ENCODE measurements at regions not wholly inside any gene's neighbourhood (a gene's known extent, or its start where the extent isn't known, plus 50 kb on each side); places are given as distances from the start of the nearest gene placed in this dataset.
A peak's percentile ranks its signal among the peaks of the same experiment; 100 is the strongest.

DNA sequence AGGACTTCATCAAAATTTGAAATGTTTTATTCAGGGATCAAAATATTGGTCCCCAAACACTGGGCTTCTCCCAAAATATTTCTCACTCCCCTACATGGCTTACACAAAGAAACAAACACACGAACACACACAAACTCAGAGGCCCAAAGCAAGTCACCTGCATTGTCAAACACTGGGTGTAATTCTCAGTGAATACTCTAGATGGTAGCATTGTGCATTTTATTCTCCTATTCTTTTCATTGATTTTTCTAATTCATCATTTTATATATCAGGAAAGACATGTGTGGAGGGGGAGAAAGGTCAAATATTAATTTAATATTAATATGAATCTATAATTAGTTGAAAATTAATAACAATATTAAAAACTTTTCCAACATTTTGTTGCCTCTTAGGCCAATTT, 72.3 kb upstream of the TNMD start:
- no peaks in the 10 kb centered on the region for H3K36me3 Mint-ChIP-seq (ENCODE audit: low read depth)
- TF ChIP-seq, protein P1, sequence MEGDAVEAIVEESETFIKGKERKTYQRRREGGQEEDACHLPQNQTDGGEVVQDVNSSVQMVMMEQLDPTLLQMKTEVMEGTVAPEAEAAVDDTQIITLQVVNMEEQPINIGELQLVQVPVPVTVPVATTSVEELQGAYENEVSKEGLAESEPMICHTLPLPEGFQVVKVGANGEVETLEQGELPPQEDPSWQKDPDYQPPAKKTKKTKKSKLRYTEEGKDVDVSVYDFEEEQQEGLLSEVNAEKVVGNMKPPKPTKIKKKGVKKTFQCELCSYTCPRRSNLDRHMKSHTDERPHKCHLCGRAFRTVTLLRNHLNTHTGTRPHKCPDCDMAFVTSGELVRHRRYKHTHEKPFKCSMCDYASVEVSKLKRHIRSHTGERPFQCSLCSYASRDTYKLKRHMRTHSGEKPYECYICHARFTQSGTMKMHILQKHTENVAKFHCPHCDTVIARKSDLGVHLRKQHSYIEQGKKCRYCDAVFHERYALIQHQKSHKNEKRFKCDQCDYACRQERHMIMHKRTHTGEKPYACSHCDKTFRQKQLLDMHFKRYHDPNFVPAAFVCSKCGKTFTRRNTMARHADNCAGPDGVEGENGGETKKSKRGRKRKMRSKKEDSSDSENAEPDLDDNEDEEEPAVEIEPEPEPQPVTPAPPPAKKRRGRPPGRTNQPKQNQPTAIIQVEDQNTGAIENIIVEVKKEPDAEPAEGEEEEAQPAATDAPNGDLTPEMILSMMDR (conservative IDR thresholded peaks at IDR 0.05), result peak; percentile 81
- no peak overlapping the region for H3K27ac Mint-ChIP-seq (ENCODE audit: unreplicated experiment)
- no peaks in the 10 kb centered on the region for H3K4me1 Mint-ChIP-seq
- no peaks in the 10 kb centered on the region for H3K9me3 Mint-ChIP-seq
- DNase-seq (ENCODE audit: low read depth, low spot score), result no peak
- H3K4me3 Mint-ChIP-seq, result no peak overlapping the region
- no peaks in the 10 kb centered on the region for H3K27me3 Mint-ChIP-seq (ENCODE audit: low read depth)

DNA sequence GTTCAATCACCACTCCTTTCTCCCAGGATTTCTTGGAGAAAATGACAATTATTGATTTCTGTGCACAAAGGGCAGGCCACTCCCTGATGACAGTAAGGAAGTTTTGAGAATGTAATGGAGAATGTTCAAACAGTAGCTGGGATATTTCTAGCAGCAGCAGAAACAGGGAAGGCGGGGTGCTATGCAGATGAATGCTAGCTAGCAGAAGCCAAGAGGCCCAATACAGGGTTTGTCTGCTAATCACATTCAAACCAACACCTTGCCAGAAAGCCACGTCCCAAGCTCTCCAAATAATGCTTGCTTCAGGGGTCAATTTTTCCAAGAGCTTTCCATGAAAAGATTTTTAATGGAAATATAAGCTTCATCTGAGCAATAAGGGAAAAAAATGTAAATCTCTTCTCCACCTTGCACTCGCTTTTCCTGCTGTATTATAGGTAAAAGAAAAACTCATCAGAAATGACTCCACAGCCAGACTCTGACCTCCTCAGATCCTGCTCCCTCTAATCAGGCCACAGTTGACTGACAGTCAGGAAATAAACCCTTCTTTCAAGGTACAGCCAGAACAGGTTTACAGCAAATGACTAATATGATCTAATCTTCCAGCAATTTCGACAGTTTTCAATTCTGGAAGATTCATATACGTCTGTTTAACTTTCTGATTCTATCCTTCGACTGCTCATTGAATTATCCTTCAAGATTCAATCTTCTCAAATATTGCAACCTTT, 84.7 kb upstream of the PCDH19 start:
- no peak for DNase-seq (ENCODE audit: low read depth, low spot score)
- no peak overlapping the region for H3K4me3 Mint-ChIP-seq
- no peak overlapping the region for H3K27ac Mint-ChIP-seq (ENCODE audit: unreplicated experiment)
- no peaks in the 10 kb centered on the region for H3K27me3 Mint-ChIP-seq (ENCODE audit: low read depth)
- peaks cover 7% of the 10 kb centered on the region for H3K4me1 Mint-ChIP-seq
- TF ChIP-seq, protein P1 (conservative IDR thresholded peaks at IDR 0.05), result no peak
- H3K36me3 Mint-ChIP-seq (ENCODE audit: low read depth), result peaks cover 3% of the 10 kb centered on the region
- H3K9me3 Mint-ChIP-seq, result peaks cover 14% of the 10 kb centered on the region

DNA sequence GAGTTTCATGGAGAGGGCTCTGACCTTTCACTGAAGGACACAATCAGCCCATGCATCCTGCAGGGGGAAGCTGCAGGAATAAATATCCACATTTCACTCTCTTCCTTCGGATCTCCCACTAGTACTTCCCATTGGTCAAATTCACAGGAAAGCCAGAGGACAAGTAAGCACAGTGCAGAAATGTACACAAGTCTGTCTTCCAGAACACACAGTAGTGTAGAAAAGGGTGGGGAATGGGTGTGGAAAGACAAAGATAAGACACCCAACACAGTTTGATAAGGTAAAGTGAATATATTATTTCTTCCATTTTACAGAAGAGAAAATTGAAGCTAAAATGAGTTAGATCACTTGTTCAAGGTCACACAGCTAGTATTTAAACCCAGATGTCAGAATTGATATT, 81.1 kb upstream of the PCDH19 start:
- Mint-ChIP-seq H3K9me3 (peaks cover 2% of the 10 kb centered on the region), H3K4me3 (no peak overlapping the region), H3K27me3 (ENCODE audit: low read depth) (no peaks in the 10 kb centered on the region), H3K36me3 (ENCODE audit: low read depth) (no peaks in the 10 kb centered on the region), H3K4me1 (peaks cover 7% of the 10 kb centered on the region), H3K27ac (ENCODE audit: unreplicated experiment) (no peak overlapping the region)
- TF ChIP-seq, protein P1 (conservative IDR thresholded peaks at IDR 0.05), result no peak
- no peak for DNase-seq (ENCODE audit: low read depth, low spot score)

DNA sequence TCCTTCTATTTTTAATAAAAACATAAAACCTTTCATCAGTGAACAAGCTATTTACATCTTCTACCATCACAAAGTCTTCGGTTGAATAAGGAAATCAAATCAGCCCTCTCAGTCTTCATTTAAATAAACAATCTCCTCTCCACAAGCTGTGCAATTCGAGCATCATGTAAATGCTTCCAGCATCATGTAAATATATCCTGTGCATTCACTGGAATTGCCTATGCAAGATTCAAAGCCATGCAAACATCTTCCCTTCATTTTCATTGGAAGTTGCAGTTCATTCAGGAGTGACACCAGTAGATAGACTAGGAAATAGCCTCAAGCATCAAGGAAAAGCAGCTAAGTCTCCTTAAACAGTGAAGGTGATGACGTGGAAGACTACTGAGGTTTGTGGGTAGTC, 77.7 kb upstream of the PCDH19 start:
- no peak for DNase-seq (ENCODE audit: low read depth, low spot score)
- no peaks in the 10 kb centered on the region for H3K36me3 Mint-ChIP-seq (ENCODE audit: low read depth)
- H3K27ac Mint-ChIP-seq (ENCODE audit: unreplicated experiment), result no peak overlapping the region
- no peak overlapping the region for H3K4me3 Mint-ChIP-seq
- no peaks in the 10 kb centered on the region for H3K27me3 Mint-ChIP-seq (ENCODE audit: low read depth)
- no peaks in the 10 kb centered on the region for H3K9me3 Mint-ChIP-seq
- TF ChIP-seq, protein P1 (conservative IDR thresholded peaks at IDR 0.05), result no peak
- H3K4me1 Mint-ChIP-seq, result no peaks in the 10 kb centered on the region

DNA sequence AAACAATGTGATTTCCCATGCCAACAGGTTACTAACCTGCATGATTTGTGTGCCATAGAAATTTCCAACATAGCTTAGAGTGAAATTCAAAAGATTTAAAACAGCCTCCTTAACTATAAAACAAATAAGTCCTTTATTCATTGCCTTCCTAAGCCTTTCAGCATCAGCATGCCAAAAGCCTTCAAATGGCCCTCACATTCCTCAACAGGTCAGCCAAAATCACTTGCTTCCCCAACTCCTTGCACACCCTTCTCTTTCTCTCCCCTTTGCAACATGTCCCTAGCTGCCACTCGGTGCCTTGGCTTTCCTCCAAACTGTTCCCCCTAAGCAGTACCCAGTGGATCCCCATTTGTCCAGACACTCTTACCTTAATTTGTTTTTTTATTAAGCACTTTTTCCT, 74.9 kb upstream of the PCDH19 start:
- Mint-ChIP-seq H3K36me3 (ENCODE audit: low read depth) (no peaks in the 10 kb centered on the region), H3K4me3 (no peak overlapping the region), H3K4me1 (no peaks in the 10 kb centered on the region), H3K27ac (ENCODE audit: unreplicated experiment) (no peak overlapping the region), H3K27me3 (ENCODE audit: low read depth) (no peaks in the 10 kb centered on the region), H3K9me3 (peaks cover 10% of the 10 kb centered on the region)
- TF ChIP-seq, protein P1 (conservative IDR thresholded peaks at IDR 0.05), result no peak
- no peak for DNase-seq (ENCODE audit: low read depth, low spot score)
